GM04503 (cell line): ENCODE measurements at regions not wholly inside any gene's neighbourhood (a gene's known extent, or its start where the extent isn't known, plus 50 kb on each side); places are given as distances from the start of the nearest gene placed in this dataset.

Experiments
- DNase-seq: peaks from one replicate; pipeline ENCODE4 v3.0.0-alpha.2; 2012; ENCODE audit warnings: low read depth

GRCh38 chr2:150618245-150618895 lies 130.9 kb upstream of the RND3 start:
- no peak for DNase-seq

GRCh38 chr2:150617351-150617978 lies 130.0 kb upstream of the RND3 start:
- DNase-seq, result no peak

- DNase-seq, result peak; percentile 45
These were observed 125.7 kb upstream of the RND3 start for GRCh38 chr2:150612957-150613710.

- DNase-seq, result no peak
These were observed 123.3 kb upstream of the RND3 start for GRCh38 chr2:150610670-150611279.

GRCh38 chr2:150609831-150610582 lies 122.5 kb upstream of the RND3 start:
- DNase-seq, result peak; percentile 100

- no peak for DNase-seq
These were observed 120.9 kb upstream of the RND3 start for GRCh38 chr2:150608341-150608740.

GRCh38 chr2:150607390-150607811 lies 119.9 kb upstream of the RND3 start:
- DNase-seq, result no peak

- no peak for DNase-seq
These were observed 119.1 kb upstream of the RND3 start for GRCh38 chr2:150606380-150607060.

GRCh38 chr2:150605664-150606063 lies 118.2 kb upstream of the RND3 start:
- no peak for DNase-seq

- peak; percentile 71 for DNase-seq
These were observed 114.0 kb upstream of the RND3 start for GRCh38 chr2:150601280-150602038.

- no peak for DNase-seq
These were observed 112.4 kb upstream of the RND3 start for GRCh38 chr2:150599889-150600288.

GRCh38 chr2:150598383-150598782 lies 110.9 kb upstream of the RND3 start:
- no peak for DNase-seq

GRCh38 chr2:150595803-150596470 lies 108.5 kb upstream of the RND3 start:
- peak; percentile 82 for DNase-seq

GRCh38 chr2:150594299-150594698 lies 106.8 kb upstream of the RND3 start:
- no peak for DNase-seq

- DNase-seq, result no peak
These were observed 104.2 kb upstream of the RND3 start for GRCh38 chr2:150591496-150592285.

- DNase-seq, result no peak
These were observed 102.2 kb upstream of the RND3 start for GRCh38 chr2:150589681-150590080.

- DNase-seq, result no peak
These were observed 101.0 kb upstream of the RND3 start for GRCh38 chr2:150588506-150588870.

GRCh38 chr2:150587547-150588505 lies 100.4 kb upstream of the RND3 start:
- peak; percentile 45 for DNase-seq
